GM12878 (cell line): ENCODE measurements at regions not wholly inside any gene's neighbourhood (a gene's known extent, or its start where the extent isn't known, plus 50 kb on each side); places are given as distances from the start of the nearest gene placed in this dataset.

ENCODE experiments used
- ATF3 ChIP-seq: IDR thresholded peaks from 2 replicates; pipeline ENCODE4 v1.6.1; 2011; ENCODE audit warnings: low read depth, mild to moderate bottlenecking, low read length, moderate library complexity, borderline replicate concordance; ENCODE audit errors: extremely low read depth
- CBX3 ChIP-seq: fragments of 200-600 bp; sonication (generic); IDR thresholded peaks from 2 replicates; pipeline ENCODE4 v1.6.1; 2016; ENCODE audit warnings: low read depth, borderline replicate concordance
- CTCF ChIP-seq, 3 experiments: IDR thresholded peaks in 2 of 3; conservative IDR thresholded peaks in 1 of 3; 2 replicates each; pipeline ENCODE4 v1.5.1; 2011; ENCODE audit warnings: low read depth in 3 of 3, low read length in 3 of 3, mild to moderate bottlenecking in 3 of 3, control low read depth in 2 of 3, moderate library complexity in 2 of 3, inconsistent platforms in 1 of 3, mixed read lengths in 1 of 3; ENCODE audit not compliant: control insufficient read depth in 2 of 3, insufficient read depth in 1 of 3; ENCODE audit errors: extremely low read depth in 1 of 3
- IRF4 ChIP-seq: IDR thresholded peaks from 2 replicates; pipeline ENCODE4 v1.6.1; 2011; ENCODE audit warnings: low read depth, low read length
- POLR2A ChIP-seq: IDR thresholded peaks from 2 replicates; pipeline ENCODE4 v1.6.1; 2011; ENCODE audit warnings: low read depth, mild to moderate bottlenecking, low read length
- POLR2AphosphoS2 ChIP-seq: IDR thresholded peaks from 2 replicates; pipeline ENCODE4 v1.6.1; 2011; ENCODE audit warnings: low read depth, mild to moderate bottlenecking, low read length, improper control_type of control experiment, moderate library complexity
- REST ChIP-seq: IDR thresholded peaks from 2 replicates; pipeline ENCODE4 v1.6.1; 2012; ENCODE audit warnings: mild to moderate bottlenecking, low read depth, low read length
- USF1 ChIP-seq: IDR thresholded peaks from 2 replicates; pipeline ENCODE4 v1.6.1; 2011; ENCODE audit warnings: borderline replicate concordance, low read depth, mild to moderate bottlenecking, moderate library complexity, mixed read lengths, low read length; ENCODE audit not compliant: insufficient read depth; ENCODE audit errors: extremely low read length

GRCh38 chr7:149569025-149569725 is 71.6 kb upstream of the ZNF746 start:
- no peak for TF ChIP-seq POLR2AphosphoS2
- no peak for TF ChIP-seq IRF4
- TF ChIP-seq CTCF (IDR thresholded peaks at IDR 0.05 in 2 of 3, conservative IDR thresholded peaks at IDR 0.05 in 1 of 3; ENCODE audit: control insufficient read depth in 2 of 3, extremely low read depth in 1 of 3, insufficient read depth in 1 of 3, low read depth in 3 of 3, low read length in 3 of 3), result no peak
- no peak for TF ChIP-seq USF1
- no peak for TF ChIP-seq CBX3
- TF ChIP-seq POLR2A, result no peak
- TF ChIP-seq REST, result no peak
- no peak for TF ChIP-seq ATF3
